ENCODE measurements at regions not wholly inside any gene's neighbourhood (a gene's known extent, or its start where the extent isn't known, plus 50 kb on each side); places are given as distances from the start of the nearest gene placed in this dataset.
"Not testable (repeated sequence)": the region's sequence is repeated elsewhere in the genome, so short reads cannot be mapped to it uniquely, and the experiment has no call there.

GRCh38 chrX:25125483-25125882 is 109.7 kb upstream of the ARX start:
- H3K4me1 ChIP-seq (ENCODE audit: insufficient read depth, low read length), result no peaks in the 10 kb centered on the region
- Mint-ChIP-seq H3K9me3 (peaks cover 0 to 5% (median 0%) of the 10 kb centered on the region in 5 donors), H3K36me3 (no peaks in the 10 kb centered on the region), H3K4me1 (no peaks in the 10 kb centered on the region), H3K27me3 (peaks cover 6 to 14% of the 10 kb centered on the region in 2 donors), H3K27ac (peak overlapping the region in 1 of 8 donors; percentile 31), H3K4me3 (no peak overlapping the region)
- H3K27ac ChIP-seq (ENCODE audit: low read depth, low read length), result no peak overlapping the region
- ChIA-PET POLR2A (no interaction called here), CTCF (no interaction called here)
- no peak for DNase-seq
- no peak overlapping the region for H3K4me3 ChIP-seq (ENCODE audit: low read length)
- H3K36me3 ChIP-seq (ENCODE audit: insufficient read depth, low read length), result no peaks in the 10 kb centered on the region
- H3K9me3 ChIP-seq (ENCODE audit: low read length), result no peaks in the 10 kb centered on the region
- no peaks in the 10 kb centered on the region for H3K27me3 ChIP-seq (ENCODE audit: insufficient read depth, low read length, poor library complexity, severe bottlenecking)

- CTCF ChIA-PET, result no interaction called here
- H3K27ac ChIP-seq (ENCODE audit: low read depth, low read length), result no peak overlapping the region
- no peak overlapping the region for H3K4me3 Mint-ChIP-seq
- no peaks in the 10 kb centered on the region for H3K36me3 ChIP-seq (ENCODE audit: insufficient read depth, low read length)
- no peak overlapping the region for H3K27ac Mint-ChIP-seq
- peaks cover 6 to 14% of the 10 kb centered on the region in 2 donors for H3K27me3 Mint-ChIP-seq
- peaks cover 0 to 8% (median 0%) of the 10 kb centered on the region in 5 donors for H3K9me3 Mint-ChIP-seq
- H3K9me3 ChIP-seq (ENCODE audit: low read length), result no peaks in the 10 kb centered on the region
- POLR2A ChIA-PET, result no interaction called here
- no peaks in the 10 kb centered on the region for H3K4me1 ChIP-seq (ENCODE audit: insufficient read depth, low read length)
- no peaks in the 10 kb centered on the region for H3K4me1 Mint-ChIP-seq
- no peaks in the 10 kb centered on the region for H3K27me3 ChIP-seq (ENCODE audit: insufficient read depth, low read length, poor library complexity, severe bottlenecking)
- DNase-seq, result no peak
- no peak overlapping the region for H3K4me3 ChIP-seq (ENCODE audit: low read length)
- no peaks in the 10 kb centered on the region for H3K36me3 Mint-ChIP-seq
These were observed 108.6 kb upstream of the ARX start for GRCh38 chrX:25124391-25124790.

- Mint-ChIP-seq H3K36me3 (no peaks in the 10 kb centered on the region), H3K4me3 (no peak overlapping the region), H3K27ac (no peak overlapping the region), H3K4me1 (no peaks in the 10 kb centered on the region), H3K27me3 (peaks cover 0 to 8% of the 10 kb centered on the region in 2 donors), H3K9me3 (no peaks in the 10 kb centered on the region)
- no peak overlapping the region for H3K4me3 ChIP-seq (ENCODE audit: low read length)
- CTCF ChIA-PET, result no interaction called here
- no peak for DNase-seq
- H3K9me3 ChIP-seq (ENCODE audit: low read length), result no peaks in the 10 kb centered on the region
- H3K27me3 ChIP-seq (ENCODE audit: insufficient read depth, low read length, poor library complexity, severe bottlenecking), result no peaks in the 10 kb centered on the region
- H3K4me1 ChIP-seq (ENCODE audit: insufficient read depth, low read length), result no peaks in the 10 kb centered on the region
- H3K36me3 ChIP-seq (ENCODE audit: insufficient read depth, low read length), result no peaks in the 10 kb centered on the region
- H3K27ac ChIP-seq (ENCODE audit: low read depth, low read length), result no peak overlapping the region
- POLR2A ChIA-PET, result no interaction called here
These were observed 96.4 kb upstream of the ARX start for GRCh38 chrX:25112156-25112555.

- no peak overlapping the region for H3K4me3 ChIP-seq (ENCODE audit: low read length)
- H3K27ac ChIP-seq (ENCODE audit: low read depth, low read length), result no peak overlapping the region
- no peaks in the 10 kb centered on the region for H3K9me3 ChIP-seq (ENCODE audit: low read length)
- Mint-ChIP-seq H3K27ac (no peak overlapping the region), H3K9me3 (no peaks in the 10 kb centered on the region), H3K27me3 (peaks cover 0 to 5% of the 10 kb centered on the region in 2 donors), H3K36me3 (no peaks in the 10 kb centered on the region), H3K4me1 (no peaks in the 10 kb centered on the region), H3K4me3 (no peak overlapping the region)
- no peaks in the 10 kb centered on the region for H3K4me1 ChIP-seq (ENCODE audit: insufficient read depth, low read length)
- ChIA-PET POLR2A (no interaction called here), CTCF (no interaction called here)
- H3K27me3 ChIP-seq (ENCODE audit: insufficient read depth, low read length, poor library complexity, severe bottlenecking), result no peaks in the 10 kb centered on the region
- no peaks in the 10 kb centered on the region for H3K36me3 ChIP-seq (ENCODE audit: insufficient read depth, low read length)
- no peak for DNase-seq
These were observed 92.7 kb upstream of the ARX start for GRCh38 chrX:25108481-25108880.

GRCh38 chrX:25105221-25105620 is 89.5 kb upstream of the ARX start:
- H3K27me3 Mint-ChIP-seq, result peaks cover 6 to 7% of the 10 kb centered on the region in 2 donors
- H3K9me3 Mint-ChIP-seq, result no peaks in the 10 kb centered on the region
- Histone ChIP-seq H3K4me3 (ENCODE audit: low read length) (no peak overlapping the region), H3K4me1 (ENCODE audit: insufficient read depth, low read length) (no peaks in the 10 kb centered on the region), H3K36me3 (ENCODE audit: insufficient read depth, low read length) (no peaks in the 10 kb centered on the region), H3K27me3 (ENCODE audit: insufficient read depth, low read length, poor library complexity, severe bottlenecking) (no peaks in the 10 kb centered on the region), H3K9me3 (ENCODE audit: low read length) (no peaks in the 10 kb centered on the region), H3K27ac (ENCODE audit: low read depth, low read length) (no peak overlapping the region)
- POLR2A ChIA-PET, result no interaction called here
- no peaks in the 10 kb centered on the region for H3K36me3 Mint-ChIP-seq
- CTCF ChIA-PET, result no interaction called here
- no peak for DNase-seq
- H3K27ac Mint-ChIP-seq, result peak overlapping the region in 1 of 8 donors; percentile 17
- H3K4me1 Mint-ChIP-seq, result no peaks in the 10 kb centered on the region
- no peak overlapping the region for H3K4me3 Mint-ChIP-seq

GRCh38 chrX:25096522-25097045 is 80.8 kb upstream of the ARX start:
- Mint-ChIP-seq H3K4me3 (no peak overlapping the region), H3K4me1 (no peaks in the 10 kb centered on the region), H3K27ac (no peak overlapping the region), H3K27me3 (peaks cover 14 to 34% of the 10 kb centered on the region in 2 donors), H3K36me3 (no peaks in the 10 kb centered on the region), H3K9me3 (peaks cover 0 to 6% (median 0%) of the 10 kb centered on the region in 5 donors)
- Histone ChIP-seq H3K4me1 (ENCODE audit: insufficient read depth, low read length) (no peaks in the 10 kb centered on the region), H3K9me3 (ENCODE audit: low read length) (no peaks in the 10 kb centered on the region), H3K36me3 (ENCODE audit: insufficient read depth, low read length) (no peaks in the 10 kb centered on the region), H3K4me3 (ENCODE audit: low read length) (no peak overlapping the region), H3K27ac (ENCODE audit: low read depth, low read length) (no peak overlapping the region), H3K27me3 (ENCODE audit: insufficient read depth, low read length, poor library complexity, severe bottlenecking) (no peaks in the 10 kb centered on the region)
- CTCF ChIA-PET, result no interaction called here
- POLR2A ChIA-PET, result no interaction called here
- no peak for DNase-seq

GRCh38 chrX:25091152-25091551 is 75.4 kb upstream of the ARX start:
- H3K27ac Mint-ChIP-seq; H3K36me3 Mint-ChIP-seq; DNase-seq; H3K4me3 ChIP-seq (ENCODE audit: low read length); H3K4me1 Mint-ChIP-seq; H3K4me3 Mint-ChIP-seq; H3K36me3 ChIP-seq (ENCODE audit: insufficient read depth, low read length); H3K4me1 ChIP-seq (ENCODE audit: insufficient read depth, low read length); CTCF ChIA-PET; POLR2A ChIA-PET; H3K27ac ChIP-seq (ENCODE audit: low read depth, low read length); H3K27me3 Mint-ChIP-seq; H3K9me3 ChIP-seq (ENCODE audit: low read length); H3K9me3 Mint-ChIP-seq; H3K27me3 ChIP-seq (ENCODE audit: insufficient read depth, low read length, poor library complexity, severe bottlenecking): not testable (repeated sequence)

GRCh38 chrX:25084446-25084845 is 68.7 kb upstream of the ARX start:
- H3K36me3 ChIP-seq (ENCODE audit: insufficient read depth, low read length), result no peaks in the 10 kb centered on the region
- H3K9me3 Mint-ChIP-seq, result peaks cover 0 to 5% (median 0%) of the 10 kb centered on the region in 5 donors
- no peaks in the 10 kb centered on the region for H3K4me1 Mint-ChIP-seq
- H3K27ac ChIP-seq (ENCODE audit: low read depth, low read length), result no peak overlapping the region
- H3K4me1 ChIP-seq (ENCODE audit: insufficient read depth, low read length), result no peaks in the 10 kb centered on the region
- H3K27ac Mint-ChIP-seq, result no peak overlapping the region
- ChIA-PET POLR2A (no interaction called here), CTCF (no interaction called here)
- peaks cover 0 to 2% of the 10 kb centered on the region in 2 donors for H3K27me3 Mint-ChIP-seq
- no peak for DNase-seq
- H3K4me3 Mint-ChIP-seq, result no peak overlapping the region
- H3K27me3 ChIP-seq (ENCODE audit: insufficient read depth, low read length, poor library complexity, severe bottlenecking), result no peaks in the 10 kb centered on the region
- H3K9me3 ChIP-seq (ENCODE audit: low read length), result no peaks in the 10 kb centered on the region
- H3K4me3 ChIP-seq (ENCODE audit: low read length), result no peak overlapping the region
- H3K36me3 Mint-ChIP-seq, result no peaks in the 10 kb centered on the region

GRCh38 chrX:25083661-25084060 is 67.9 kb upstream of the ARX start:
- ChIA-PET CTCF (no interaction called here), POLR2A (no interaction called here)
- H3K4me1 Mint-ChIP-seq, result no peaks in the 10 kb centered on the region
- peaks cover 0 to 1% (median 0%) of the 10 kb centered on the region in 5 donors for H3K9me3 Mint-ChIP-seq
- no peaks in the 10 kb centered on the region for H3K36me3 Mint-ChIP-seq
- no peak for DNase-seq
- no peaks in the 10 kb centered on the region for H3K9me3 ChIP-seq (ENCODE audit: low read length)
- no peaks in the 10 kb centered on the region for H3K27me3 Mint-ChIP-seq
- no peak overlapping the region for H3K4me3 ChIP-seq (ENCODE audit: low read length)
- H3K27ac ChIP-seq (ENCODE audit: low read depth, low read length), result no peak overlapping the region
- H3K36me3 ChIP-seq (ENCODE audit: insufficient read depth, low read length), result no peaks in the 10 kb centered on the region
- no peak overlapping the region for H3K4me3 Mint-ChIP-seq
- no peak overlapping the region for H3K27ac Mint-ChIP-seq
- no peaks in the 10 kb centered on the region for H3K27me3 ChIP-seq (ENCODE audit: insufficient read depth, low read length, poor library complexity, severe bottlenecking)
- no peaks in the 10 kb centered on the region for H3K4me1 ChIP-seq (ENCODE audit: insufficient read depth, low read length)

All from CD8-positive, alpha-beta memory T cell (primary cell).